A549 (cell line): ENCODE measurements at regions not wholly inside any gene's neighbourhood (a gene's known extent, or its start where the extent isn't known, plus 50 kb on each side); places are given as distances from the start of the nearest gene placed in this dataset.

Source experiments
- ATAC-seq, 2 experiments: fragments of 200-7000 bp in 1 of 2; fragments of >200 bp in 1 of 2; cut with Nextera tagmentation in 1 of 2; cut with Tn5 transposase in 1 of 2; 3 replicates each; pipeline versions ENCODE4 v1.8.0 to v1.9.1; 2018 to 2020; ENCODE audit warnings: mild to moderate bottlenecking in 1 of 2, moderate library complexity in 1 of 2
- CTCF ChIA-PET: fragments of 300-600 bp; sonication (Branson Sonifier 250); formaldehyde crosslinking; extraction: SDS; loops from one replicate; lab custom pipeline; 2021; ENCODE audit warnings: antibody characterized with exemption, inconsistent platforms; lab: Yijun Ruan, JAX
- POLR2A ChIA-PET: fragments of 350-600 bp; formaldehyde crosslinking; extraction: SDS; loops from one replicate; lab custom pipeline; 2021; ENCODE audit warnings: antibody characterized with exemption, inconsistent platforms; lab: Yijun Ruan, JAX
- DNase-seq, 2 experiments: peaks; one replicate each; pipeline versions ENCODE4 v3.0.0 to v3.0.0-alpha.2; 2011 to 2016; ENCODE audit warnings: low read depth in 1 of 2, low spot score in 1 of 2
- FAIRE-seq: peaks from 2 replicates; lab custom pipeline; 2011; peaks lifted over from hg19 to GRCh38; lab: Jason Lieb, UNC
- H3K27ac ChIP-seq, 2 experiments: fragments of >200 bp; sonication (Bioruptor Twin); formaldehyde crosslinking; 3 replicates each; pipeline ENCODE4 v1.5.1; 2016 to 2017
- H3K4me1 ChIP-seq: fragments of >200 bp; sonication (Bioruptor Twin); formaldehyde crosslinking; 3 replicates; pipeline ENCODE4 v1.6.1; 2016
- H3K4me2 ChIP-seq: fragments of >200 bp; sonication (Bioruptor Twin); formaldehyde crosslinking; 3 replicates; pipeline ENCODE4 v1.6.1; 2016
- H3K4me3 ChIP-seq: fragments of >200 bp; sonication (Bioruptor Twin); formaldehyde crosslinking; 3 replicates; pipeline ENCODE4 v1.5.1; 2016
- H3K9me3 ChIP-seq: fragments of >200 bp; sonication (Bioruptor Twin); formaldehyde crosslinking; 3 replicates; pipeline ENCODE4 v1.6.1; 2016
- ATOH8 ChIP-seq: fragments of 250-450 bp; sonication (Bioruptor Pico); IDR thresholded peaks from 2 replicates; pipeline ENCODE4 v1.5.0; 2020; ENCODE audit warnings: low read depth, mild to moderate bottlenecking, moderate library complexity
- BCL3 ChIP-seq: fragments of >200 bp; sonication (Bioruptor Twin); formaldehyde crosslinking; IDR thresholded peaks from 3 replicates; pipeline ENCODE4 v1.6.1; 2016
- CBX8 ChIP-seq: fragments of 200-600 bp; sonication (generic); IDR thresholded peaks from 2 replicates; pipeline ENCODE4 v1.6.1; 2016
- CEBPB ChIP-seq, 2 experiments: fragments of >200 bp in 1 of 2; sonication (Bioruptor Twin) in 1 of 2; formaldehyde crosslinking in 1 of 2; IDR thresholded peaks; 2 replicates each; pipeline ENCODE4 v1.6.1; 2012 to 2016
- CHD4 ChIP-seq: fragments of 200-600 bp; sonication (generic); IDR thresholded peaks from 2 replicates; pipeline ENCODE4 v1.6.1; 2016; ENCODE audit warnings: antibody characterized with exemption, mild to moderate bottlenecking, borderline replicate concordance
- EHMT2 ChIP-seq: fragments of 200-600 bp; sonication (generic); IDR thresholded peaks from 2 replicates; pipeline ENCODE4 v1.6.1; 2016; ENCODE audit warnings: antibody characterized with exemption, low read depth, mild to moderate bottlenecking, moderate library complexity
- ESRRA ChIP-seq: fragments of 150-350 bp; IDR thresholded peaks from 2 replicates; pipeline ENCODE4 v1.6.1; 2014; ENCODE audit warnings: mild to moderate bottlenecking, low read length, borderline replicate concordance
- HDAC2 ChIP-seq: fragments of 200-600 bp; sonication (generic); IDR thresholded peaks from 2 replicates; pipeline ENCODE4 v1.6.1; 2016
- HEYL ChIP-seq: fragments of 250-450 bp; sonication (Bioruptor Pico); IDR thresholded peaks from 2 replicates; pipeline ENCODE4 v1.8.0; 2021; ENCODE audit warnings: mild to moderate bottlenecking, moderate library complexity
- JUNB ChIP-seq: fragments of >200 bp; sonication (Bioruptor Twin); formaldehyde crosslinking; IDR thresholded peaks from 2 replicates; pipeline ENCODE4 v1.6.1; 2016
- KDM5A ChIP-seq: fragments of 200-600 bp; sonication (generic); IDR thresholded peaks from 2 replicates; pipeline ENCODE4 v1.6.1; 2016; ENCODE audit warnings: antibody characterized with exemption, mild to moderate bottlenecking
- MAFK ChIP-seq: fragments of 450-650 bp; IDR thresholded peaks from 2 replicates; pipeline ENCODE4 v1.6.1; 2014; ENCODE audit not compliant: partially characterized antibody
- MYC ChIP-seq: IDR thresholded peaks from 2 replicates; pipeline ENCODE4 v1.6.1; 2012; ENCODE audit warnings: mild to moderate bottlenecking, inconsistent platforms, low read length, improper control_type of control experiment, borderline replicate concordance
- NR3C1 ChIP-seq: fragments of >200 bp; sonication (Bioruptor Twin); formaldehyde crosslinking; IDR thresholded peaks from 3 replicates; pipeline ENCODE4 v1.6.1; 2017
- PBX3 ChIP-seq: IDR thresholded peaks from 2 replicates; pipeline ENCODE4 v1.6.1; 2012
- PHF8 ChIP-seq: fragments of 200-600 bp; sonication (generic); IDR thresholded peaks from 2 replicates; pipeline ENCODE4 v1.6.1; 2016; ENCODE audit warnings: low read depth, mild to moderate bottlenecking, antibody characterized with exemption, moderate library complexity, borderline replicate concordance
- POLR2AphosphoS2 ChIP-seq: conservative IDR thresholded peaks from 2 replicates; pipeline ENCODE4 v1.6.1; 2012; ENCODE audit warnings: low read length, improper control_type of control experiment, inconsistent platforms
- REST ChIP-seq: fragments of 200-600 bp; sonication (generic); IDR thresholded peaks from 2 replicates; pipeline ENCODE4 v1.6.1; 2016; ENCODE audit warnings: antibody characterized with exemption, mild to moderate bottlenecking, moderate library complexity
- RFX5 ChIP-seq: fragments of 450-650 bp; IDR thresholded peaks from 2 replicates; pipeline ENCODE4 v1.7.1; 2014; ENCODE audit warnings: antibody characterized with exemption, mild to moderate bottlenecking, moderate library complexity
- SMC3 ChIP-seq: fragments of >200 bp; sonication (Bioruptor Twin); formaldehyde crosslinking; IDR thresholded peaks from 3 replicates; pipeline ENCODE4 v1.6.1; 2018; ENCODE audit warnings: inconsistent platforms
- USF2 ChIP-seq: fragments of 450-650 bp; IDR thresholded peaks from 2 replicates; pipeline ENCODE4 v1.6.1; 2014; ENCODE audit warnings: antibody characterized with exemption
- ZNF302 ChIP-seq: fragments of 250-450 bp; sonication (Bioruptor Pico); IDR thresholded peaks from 2 replicates; pipeline ENCODE4 v1.9.0; 2021; ENCODE audit warnings: inconsistent platforms, mild to moderate bottlenecking, moderate library complexity
- ZSCAN20 ChIP-seq: fragments of 250-450 bp; sonication (Bioruptor Pico); IDR thresholded peaks from 2 replicates; pipeline ENCODE4 v1.8.0; 2022; ENCODE audit warnings: mild to moderate bottlenecking, moderate library complexity
- WGBS: methylation state at CpG from one replicate; pipeline ENCODE4 v1.1.6; 2017; ENCODE audit errors: missing lambda C conversion rate; 5-methylcytosine and 5-hydroxymethylcytosine counted together
- TF ChIP-seq, protein P1 (sequence below): IDR thresholded peaks from 2 replicates; pipeline ENCODE4 v1.6.1; 2012
- TF ChIP-seq, protein P2 (sequence below): fragments of >200 bp; sonication (Bioruptor Twin); formaldehyde crosslinking; IDR thresholded peaks from 3 replicates; pipeline ENCODE4 v1.5.1; 2016

DNA sequence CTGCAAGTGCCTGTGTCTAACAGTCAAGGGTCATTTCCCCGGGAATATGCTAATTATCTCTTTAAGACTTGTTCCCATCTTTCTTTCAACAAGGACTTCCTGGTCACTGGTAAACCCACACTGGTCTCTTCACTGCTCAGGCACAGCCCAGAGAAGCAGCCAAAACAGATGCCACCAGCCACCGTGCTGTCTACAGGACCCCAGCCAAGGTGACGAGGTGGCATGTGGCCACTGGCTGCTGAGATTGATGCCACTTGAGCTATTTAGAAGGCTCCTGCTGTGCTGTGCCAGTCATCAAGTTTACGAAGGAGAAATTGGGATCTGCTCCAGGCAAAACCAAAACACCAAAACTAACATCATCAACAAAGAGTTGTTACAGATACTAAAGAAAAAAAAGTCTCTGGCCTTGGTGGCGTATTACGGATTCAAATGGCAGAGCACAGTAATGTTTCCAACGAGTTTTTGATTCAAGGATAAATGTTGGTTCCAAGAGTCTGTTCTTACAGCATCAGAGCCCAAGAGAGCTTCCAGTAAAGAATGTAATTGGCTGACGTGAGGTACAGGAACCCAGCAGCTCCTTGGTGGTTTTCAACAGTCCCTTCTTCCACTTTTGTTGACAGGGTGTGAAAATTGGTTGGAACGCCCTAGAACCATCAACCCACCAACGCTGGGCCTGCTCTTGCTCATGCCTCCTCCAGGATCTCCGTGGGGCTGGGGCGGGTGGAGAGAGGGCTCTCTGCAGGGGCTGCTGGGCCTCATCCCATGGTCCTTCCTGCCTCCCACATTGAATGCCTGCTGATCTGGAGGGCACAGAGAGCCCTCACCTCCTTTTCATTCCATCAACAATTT is 63.7 kb upstream of the ZCCHC2 start:
- DNase-seq (no peak), ATAC-seq (no peak), FAIRE-seq (no peak)
- H3K4me1 ChIP-seq: peaks cover 29% of the 10 kb centered on the region
- no peaks in the 10 kb centered on the region for H3K9me3 ChIP-seq
- TF ChIP-seq HEYL (no peak), USF2 (no peak), JUNB (no peak), MYC (no peak), ESRRA (no peak), ATOH8 (CRISPR knock-in tag) (no peak), POLR2AphosphoS2 (no peak), PHF8 (no peak), CHD4 (no peak), REST (no peak), NR3C1 (no peak), CBX8 (no peak), BCL3 (no peak)
- TF ChIP-seq, protein P1, sequence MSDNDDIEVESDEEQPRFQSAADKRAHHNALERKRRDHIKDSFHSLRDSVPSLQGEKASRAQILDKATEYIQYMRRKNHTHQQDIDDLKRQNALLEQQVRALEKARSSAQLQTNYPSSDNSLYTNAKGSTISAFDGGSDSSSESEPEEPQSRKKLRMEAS: no peak
- 0 out of 6 replicates have a peak overlapping the region, but pooled peaks of 1 of the 2 experiments have one; percentile 33 for H3K27ac ChIP-seq
- ChIA-PET POLR2A (no interaction called here), CTCF (no interaction called here)
- WGBS: 89% methylated on average over 10 of the region's 12 CpGs
- no peak overlapping the region for H3K4me2 ChIP-seq
- H3K4me3 ChIP-seq: no peak overlapping the region

DNA sequence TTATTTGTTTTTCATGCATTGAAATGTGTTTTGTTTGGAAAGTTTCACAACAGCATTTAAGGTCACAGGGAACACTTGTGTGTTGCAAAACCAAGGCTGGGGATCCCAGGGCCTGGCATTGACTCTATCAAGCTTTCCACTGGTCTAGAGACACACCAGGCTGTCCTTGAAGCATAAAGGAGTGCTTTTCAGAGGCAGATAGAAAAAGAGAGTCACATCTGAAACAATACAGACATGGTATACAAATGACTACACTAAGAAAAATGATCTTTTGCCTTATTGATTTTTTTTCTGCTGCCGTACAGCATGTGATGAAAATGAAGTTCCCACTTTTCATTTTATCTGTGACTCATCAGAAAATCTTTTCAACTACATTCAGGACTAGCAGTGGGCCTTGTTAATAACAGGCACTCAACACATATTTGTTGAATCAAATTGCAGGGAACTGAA is 61.9 kb upstream of the ZCCHC2 start:
- peak overlapping the region; percentile 42 to 71; a peak in 4 of 6 replicates for H3K27ac ChIP-seq
- H3K9me3 ChIP-seq: no peaks in the 10 kb centered on the region
- CTCF ChIA-PET: no interaction called here
- POLR2A ChIA-PET: no interaction called here
- no peak overlapping the region for H3K4me3 ChIP-seq
- no peak for FAIRE-seq
- peak overlapping the region; percentile 53 for H3K4me2 ChIP-seq
- WGBS: 30% methylated on average over 1 of the region's 1 CpG
- H3K4me1 ChIP-seq: peaks cover 29% of the 10 kb centered on the region
- DNase-seq: peak in 1 of 2 experiments; percentile 27
- ATAC-seq: peak in 1 of 2 experiments; percentile 52; a peak in 1 of 6 replicates
- TF ChIP-seq CEBPB (IDR thresholded peaks at IDR 0.05) (peak; percentile 71 to 74; a peak in 2 of 4 replicates), CBX8 (no peak), BCL3 (no peak), MAFK (peak; percentile 13), KDM5A (no peak), HDAC2 (no peak), ZSCAN20 (CRISPR knock-in tag) (no peak), SMC3 (no peak), RFX5 (no peak), EHMT2 (no peak), ZNF302 (no peak), PBX3 (no peak)
- TF ChIP-seq, protein P1: no peak
- TF ChIP-seq, protein P2, sequence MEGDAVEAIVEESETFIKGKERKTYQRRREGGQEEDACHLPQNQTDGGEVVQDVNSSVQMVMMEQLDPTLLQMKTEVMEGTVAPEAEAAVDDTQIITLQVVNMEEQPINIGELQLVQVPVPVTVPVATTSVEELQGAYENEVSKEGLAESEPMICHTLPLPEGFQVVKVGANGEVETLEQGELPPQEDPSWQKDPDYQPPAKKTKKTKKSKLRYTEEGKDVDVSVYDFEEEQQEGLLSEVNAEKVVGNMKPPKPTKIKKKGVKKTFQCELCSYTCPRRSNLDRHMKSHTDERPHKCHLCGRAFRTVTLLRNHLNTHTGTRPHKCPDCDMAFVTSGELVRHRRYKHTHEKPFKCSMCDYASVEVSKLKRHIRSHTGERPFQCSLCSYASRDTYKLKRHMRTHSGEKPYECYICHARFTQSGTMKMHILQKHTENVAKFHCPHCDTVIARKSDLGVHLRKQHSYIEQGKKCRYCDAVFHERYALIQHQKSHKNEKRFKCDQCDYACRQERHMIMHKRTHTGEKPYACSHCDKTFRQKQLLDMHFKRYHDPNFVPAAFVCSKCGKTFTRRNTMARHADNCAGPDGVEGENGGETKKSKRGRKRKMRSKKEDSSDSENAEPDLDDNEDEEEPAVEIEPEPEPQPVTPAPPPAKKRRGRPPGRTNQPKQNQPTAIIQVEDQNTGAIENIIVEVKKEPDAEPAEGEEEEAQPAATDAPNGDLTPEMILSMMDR: no peak
